HTR-8/SVneo (cell line): ENCODE measurements at regions not wholly inside any gene's neighbourhood (a gene's known extent, or its start where the extent isn't known, plus 50 kb on each side); places are given as distances from the start of the nearest gene placed in this dataset.
"Not testable (repeated sequence)": the region's sequence is repeated elsewhere in the genome, so short reads cannot be mapped to it uniquely, and the experiment has no call there.

Source experiments
- DNase-seq: peaks from one replicate; pipeline ENCODE4 v3.0.0; 2011; ENCODE audit warnings: low spot score, mixed read lengths; ENCODE audit not compliant: insufficient read length
- FAIRE-seq: peaks from 2 replicates; lab custom pipeline; 2011; peaks lifted over from hg19 to GRCh38; lab: Jason Lieb, UNC

DNA sequence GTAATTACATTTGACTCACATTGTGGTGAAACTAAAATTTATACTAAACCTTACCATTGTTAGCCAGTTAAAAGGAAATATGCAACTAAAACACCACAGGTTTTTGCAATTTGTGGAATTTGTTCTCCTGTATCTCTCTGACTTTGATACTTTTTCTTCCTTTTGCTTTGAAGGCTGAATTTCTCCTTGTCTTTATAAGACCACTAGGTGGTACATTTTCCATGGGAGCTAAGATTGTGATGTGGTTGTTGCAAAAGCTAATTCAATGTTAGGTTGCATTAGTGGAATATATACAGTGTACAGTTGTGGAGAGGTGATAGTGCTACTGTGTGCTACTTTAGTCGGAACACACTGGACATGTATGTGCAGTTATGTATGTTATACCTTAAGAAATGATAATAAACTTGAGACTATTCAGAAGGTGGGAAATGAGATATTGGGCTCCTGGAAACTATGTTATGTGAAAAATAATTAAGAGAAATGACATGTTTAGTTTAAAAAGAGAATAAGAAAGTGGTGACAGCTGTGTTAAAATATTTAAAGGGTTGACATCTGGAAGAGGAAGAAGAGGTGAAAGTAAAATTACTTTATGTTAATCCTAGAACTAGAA, 70.3 kb downstream of the ARL9 start:
- peak; percentile 34 for DNase-seq
- FAIRE-seq: no peak

DNA sequence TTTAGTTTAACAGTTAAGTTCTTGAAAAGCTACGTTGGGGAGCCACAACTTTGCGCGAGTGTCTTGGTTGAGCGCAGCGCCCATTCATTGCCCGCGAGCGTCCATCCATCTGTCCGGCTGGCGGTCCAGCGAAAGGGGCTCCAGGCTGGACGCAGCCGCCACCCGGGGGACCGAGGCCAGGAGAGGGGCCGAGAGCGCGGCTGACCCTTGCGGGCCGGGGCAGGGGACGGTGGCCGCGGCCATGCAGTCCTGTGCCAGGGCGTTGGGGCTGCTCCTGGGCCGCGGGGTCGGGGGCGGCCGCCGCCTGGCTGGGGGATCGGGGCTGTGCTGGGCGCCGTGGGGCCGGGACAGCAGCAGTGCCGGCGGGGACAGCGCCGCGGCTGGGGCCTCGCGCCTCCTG, 86.8 kb downstream of the ARL9 start:
- DNase-seq, FAIRE-seq: not testable (repeated sequence)
